ENCODE measurements at regions not wholly inside any gene's neighbourhood (a gene's known extent, or its start where the extent isn't known, plus 50 kb on each side); places are given as distances from the start of the nearest gene placed in this dataset.

- no peak overlapping the region for H3K9ac ChIP-seq (ENCODE audit: low read length in 3 of 3)
- H3K36me3 ChIP-seq (ENCODE audit: control insufficient read depth in 2 of 3, insufficient read depth in 3 of 3, low read length in 3 of 3) = no peaks in the 10 kb centered on the region
- H3K9me3 ChIP-seq (ENCODE audit: control insufficient read depth in 2 of 3, insufficient read depth in 1 of 3, low read length in 3 of 3) = no peaks in the 10 kb centered on the region
- no peak for DNase-seq
- intact Hi-C loops (cut with DNase I) = no loop called here
- H3K27ac ChIP-seq (ENCODE audit: low read depth in 2 of 2, low read length in 2 of 2) = no peak overlapping the region
- no peaks in the 10 kb centered on the region for H3K27me3 ChIP-seq (ENCODE audit: control insufficient read depth, insufficient read depth, low read length)
- no peaks in the 10 kb centered on the region for H3K4me1 ChIP-seq (ENCODE audit: control insufficient read depth in 2 of 3, insufficient read depth in 2 of 3, low read depth in 1 of 3, low read length in 3 of 3)
- no peak for FAIRE-seq
- H3K4me3 ChIP-seq (ENCODE audit: low read length in 3 of 3) = no peak overlapping the region
- TF ChIP-seq CTCF (IDR thresholded peaks at IDR 0.05; ENCODE audit: borderline replicate concordance, extremely low read depth, insufficient read depth) = no peak
These were observed 866.6 kb downstream of the USP25 start for GRCh38 chr21:16596369-16596768.

GRCh38 chr21:16597753-16598152 lies 868.0 kb downstream of the USP25 start:
- Histone ChIP-seq H3K4me3 (ENCODE audit: low read length in 3 of 3) (no peak overlapping the region), H3K9me3 (ENCODE audit: control insufficient read depth in 2 of 3, insufficient read depth in 1 of 3, low read length in 3 of 3) (no peaks in the 10 kb centered on the region), H3K9ac (ENCODE audit: low read length in 3 of 3) (no peak overlapping the region), H3K36me3 (ENCODE audit: control insufficient read depth in 2 of 3, insufficient read depth in 3 of 3, low read length in 3 of 3) (no peaks in the 10 kb centered on the region), H3K27me3 (ENCODE audit: control insufficient read depth, insufficient read depth, low read length) (no peaks in the 10 kb centered on the region), H3K27ac (ENCODE audit: low read depth in 2 of 2, low read length in 2 of 2) (no peak overlapping the region), H3K4me1 (ENCODE audit: control insufficient read depth in 2 of 3, insufficient read depth in 2 of 3, low read depth in 1 of 3, low read length in 3 of 3) (no peaks in the 10 kb centered on the region)
- intact Hi-C loops (cut with DNase I) = no loop called here
- DNase-seq (no peak), FAIRE-seq (no peak)
- no peak for TF ChIP-seq CTCF (IDR thresholded peaks at IDR 0.05; ENCODE audit: borderline replicate concordance, extremely low read depth, insufficient read depth)

GRCh38 chr21:16605597-16605996 lies 875.8 kb downstream of the USP25 start:
- no peaks in the 10 kb centered on the region for H3K27me3 ChIP-seq (ENCODE audit: control insufficient read depth, insufficient read depth, low read length)
- H3K9ac ChIP-seq (ENCODE audit: low read length in 3 of 3) = no peak overlapping the region
- FAIRE-seq = no peak
- no peaks in the 10 kb centered on the region for H3K36me3 ChIP-seq (ENCODE audit: control insufficient read depth in 2 of 3, insufficient read depth in 3 of 3, low read length in 3 of 3)
- H3K4me3 ChIP-seq (ENCODE audit: low read length in 3 of 3) = peak overlapping the region in 2 of 3 donors; percentile 8 to 11
- H3K27ac ChIP-seq (ENCODE audit: low read depth in 2 of 2, low read length in 2 of 2) = no peak overlapping the region
- intact Hi-C loops (cut with DNase I) = no loop called here
- no peak for TF ChIP-seq CTCF (IDR thresholded peaks at IDR 0.05; ENCODE audit: borderline replicate concordance, extremely low read depth, insufficient read depth)
- H3K9me3 ChIP-seq (ENCODE audit: control insufficient read depth in 2 of 3, insufficient read depth in 1 of 3, low read length in 3 of 3) = no peaks in the 10 kb centered on the region
- H3K4me1 ChIP-seq (ENCODE audit: control insufficient read depth in 2 of 3, insufficient read depth in 2 of 3, low read depth in 1 of 3, low read length in 3 of 3) = peaks cover 0 to 5% (median 0%) of the 10 kb centered on the region in 3 donors
- DNase-seq = peak in 4 of 5 donors; percentile 16 to 81 (median 56)

- Histone ChIP-seq H3K36me3 (ENCODE audit: control insufficient read depth in 2 of 3, insufficient read depth in 3 of 3, low read length in 3 of 3) (no peaks in the 10 kb centered on the region), H3K9me3 (ENCODE audit: control insufficient read depth in 2 of 3, insufficient read depth in 1 of 3, low read length in 3 of 3) (no peaks in the 10 kb centered on the region), H3K27ac (ENCODE audit: low read depth in 2 of 2, low read length in 2 of 2) (no peak overlapping the region), H3K9ac (ENCODE audit: low read length in 3 of 3) (no peak overlapping the region), H3K4me3 (ENCODE audit: low read length in 3 of 3) (no peak overlapping the region), H3K27me3 (ENCODE audit: control insufficient read depth, insufficient read depth, low read length) (no peaks in the 10 kb centered on the region), H3K4me1 (ENCODE audit: control insufficient read depth in 2 of 3, insufficient read depth in 2 of 3, low read depth in 1 of 3, low read length in 3 of 3) (peaks cover 0 to 5% (median 0%) of the 10 kb centered on the region in 3 donors)
- intact Hi-C loops (cut with DNase I) = no loop called here
- TF ChIP-seq CTCF (IDR thresholded peaks at IDR 0.05; ENCODE audit: borderline replicate concordance, extremely low read depth, insufficient read depth) = no peak
- DNase-seq = no peak
- no peak for FAIRE-seq
These were observed 876.5 kb downstream of the USP25 start for GRCh38 chr21:16606271-16606670.
